Type B pancreatic cell (in vitro differentiated cells): ENCODE measurements at regions not wholly inside any gene's neighbourhood (a gene's known extent, or its start where the extent isn't known, plus 50 kb on each side); places are given as distances from the start of the nearest gene placed in this dataset.

ENCODE experiments used
- DNase-seq: peaks from one replicate; pipeline ENCODE4 v3.0.0; 2021; ENCODE audit warnings: mixed read lengths; ENCODE audit not compliant: unreplicated experiment; ENCODE audit errors: extremely low spot score
- H3K27ac Mint-ChIP-seq: 2 replicates; pipeline ENCODE4 v1.8.0; 2021; ENCODE audit warnings: mild to moderate bottlenecking, mixed read lengths
- H3K27me3 Mint-ChIP-seq: 2 replicates; pipeline ENCODE4 v1.8.0; 2021; ENCODE audit warnings: mixed read lengths
- H3K36me3 Mint-ChIP-seq: 2 replicates; pipeline ENCODE4 v1.8.0; 2021; ENCODE audit warnings: mixed read lengths
- H3K4me1 Mint-ChIP-seq: one replicate; pipeline ENCODE4 v1.8.0; 2021; ENCODE audit warnings: mixed read lengths; ENCODE audit not compliant: unreplicated experiment
- H3K4me3 Mint-ChIP-seq: 2 replicates; pipeline ENCODE4 v1.8.0; 2021; ENCODE audit warnings: mild to moderate bottlenecking, mixed read lengths
- H3K9me3 Mint-ChIP-seq: 2 replicates; pipeline ENCODE4 v1.8.0; 2021; ENCODE audit warnings: mixed read lengths
- CTCF ChIP-seq: fragments of 200-600 bp; sonication (generic); conservative IDR thresholded peaks from 2 replicates; pipeline ENCODE4 v1.5.0; 2021; ENCODE audit warnings: antibody characterized with exemption, mild to moderate bottlenecking

- Mint-ChIP-seq H3K4me3 (no peak overlapping the region), H3K36me3 (no peaks in the 10 kb centered on the region), H3K27ac (no peak overlapping the region), H3K9me3 (no peaks in the 10 kb centered on the region), H3K27me3 (no peaks in the 10 kb centered on the region), H3K4me1 (peaks cover 1% of the 10 kb centered on the region)
- DNase-seq: no peak
- TF ChIP-seq CTCF: no peak
These were observed 297.1 kb downstream of the TUSC1 start for GRCh38 chr9:25381141-25381540.

- TF ChIP-seq CTCF: no peak
- Mint-ChIP-seq H3K27me3 (no peaks in the 10 kb centered on the region), H3K4me3 (no peak overlapping the region), H3K9me3 (no peaks in the 10 kb centered on the region), H3K36me3 (no peaks in the 10 kb centered on the region), H3K4me1 (peaks cover 3% of the 10 kb centered on the region), H3K27ac (no peak overlapping the region)
- no peak for DNase-seq
These were observed 301.2 kb downstream of the TUSC1 start for GRCh38 chr9:25377039-25377438.

GRCh38 chr9:25374281-25374680, 304.0 kb downstream of the TUSC1 start:
- no peaks in the 10 kb centered on the region for H3K36me3 Mint-ChIP-seq
- peaks cover 3% of the 10 kb centered on the region for H3K4me1 Mint-ChIP-seq
- no peak for DNase-seq
- no peak overlapping the region for H3K27ac Mint-ChIP-seq
- TF ChIP-seq CTCF: no peak
- H3K4me3 Mint-ChIP-seq: no peak overlapping the region
- no peaks in the 10 kb centered on the region for H3K9me3 Mint-ChIP-seq
- no peaks in the 10 kb centered on the region for H3K27me3 Mint-ChIP-seq

DNA sequence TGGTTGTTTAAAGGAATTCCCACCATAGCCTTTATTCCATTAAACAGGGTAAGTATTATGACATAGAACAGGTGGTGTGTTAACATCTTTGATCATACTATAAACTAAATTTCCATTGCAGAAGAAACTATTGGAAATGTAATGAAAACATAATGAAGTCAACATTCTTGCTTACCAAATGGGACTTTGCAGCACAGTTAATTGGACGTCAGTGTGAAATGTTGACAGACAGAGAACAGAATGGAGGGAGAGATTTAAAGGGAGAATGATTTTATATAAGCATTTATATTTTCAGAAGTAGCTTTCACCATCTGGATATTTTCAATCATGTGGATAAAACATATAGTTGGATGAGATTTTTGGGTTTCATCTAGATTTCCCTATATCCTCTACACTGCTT, 311.3 kb downstream of the TUSC1 start:
- H3K36me3 Mint-ChIP-seq: no peaks in the 10 kb centered on the region
- no peaks in the 10 kb centered on the region for H3K9me3 Mint-ChIP-seq
- no peak overlapping the region for H3K27ac Mint-ChIP-seq
- no peak overlapping the region for H3K4me3 Mint-ChIP-seq
- H3K4me1 Mint-ChIP-seq: no peaks in the 10 kb centered on the region
- no peak for DNase-seq
- no peaks in the 10 kb centered on the region for H3K27me3 Mint-ChIP-seq
- no peak for TF ChIP-seq CTCF

DNA sequence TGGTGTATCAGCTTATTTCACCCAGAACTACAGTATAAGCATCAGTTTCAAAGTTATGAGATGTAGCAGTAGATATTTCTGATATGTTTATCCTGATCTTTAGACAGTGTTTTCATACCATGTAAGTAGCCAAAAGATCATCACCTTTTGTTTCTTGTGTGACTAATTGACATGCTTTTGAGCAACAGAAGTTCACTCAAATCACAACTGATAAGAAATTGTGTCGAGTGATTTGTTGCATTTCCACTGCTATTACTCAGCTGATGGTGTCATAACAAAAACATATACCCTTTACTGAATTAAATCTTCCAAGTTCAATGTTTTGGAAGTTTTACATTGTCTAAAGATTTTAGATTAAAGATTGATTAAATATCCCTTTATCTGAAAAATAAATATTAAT, 324.5 kb downstream of the TUSC1 start:
- no peak for TF ChIP-seq CTCF
- Mint-ChIP-seq H3K9me3 (peaks cover 7% of the 10 kb centered on the region), H3K27ac (no peak overlapping the region)

GRCh38 chr9:25350011-25350410, 328.2 kb downstream of the TUSC1 start:
- no peaks in the 10 kb centered on the region for H3K9me3 Mint-ChIP-seq
- no peak overlapping the region for H3K27ac Mint-ChIP-seq
- no peaks in the 10 kb centered on the region for H3K4me1 Mint-ChIP-seq
- no peak for DNase-seq
- H3K27me3 Mint-ChIP-seq: no peaks in the 10 kb centered on the region
- H3K4me3 Mint-ChIP-seq: no peak overlapping the region
- peak; percentile 25 for TF ChIP-seq CTCF
- H3K36me3 Mint-ChIP-seq: no peaks in the 10 kb centered on the region

More for the DNA sequence above, 324.5 kb downstream of the TUSC1 start:
- Mint-ChIP-seq H3K4me1 (no peaks in the 10 kb centered on the region), H3K36me3 (no peaks in the 10 kb centered on the region), H3K27me3 (no peaks in the 10 kb centered on the region), H3K4me3 (no peak overlapping the region)
- no peak for DNase-seq
